H9 (cell line): ENCODE measurements at regions not wholly inside any gene's neighbourhood (a gene's known extent, or its start where the extent isn't known, plus 50 kb on each side); places are given as distances from the start of the nearest gene placed in this dataset.

Source experiments
- DNase-seq: peaks from one replicate; pipeline ENCODE4 v3.0.0-alpha.2; 2017
- H2AFZ ChIP-seq: one replicate; pipeline ENCODE4 v1.6.1; 2013; ENCODE audit warnings: mild to moderate bottlenecking, low read length, control low read depth, moderate library complexity
- H2AK5ac ChIP-seq: 2 replicates; pipeline ENCODE4 v1.6.1; 2013; ENCODE audit warnings: low read length, control low read depth, mixed read lengths; ENCODE audit not compliant: insufficient read length
- H2BK120ac ChIP-seq: one replicate; pipeline ENCODE4 v1.6.1; 2013; ENCODE audit warnings: low read depth, mild to moderate bottlenecking, low read length, control low read depth, inconsistent platforms; ENCODE audit not compliant: poor library complexity, severe bottlenecking
- H2BK12ac ChIP-seq: 2 replicates; pipeline ENCODE4 v1.6.1; 2013; ENCODE audit warnings: low read length, control low read depth, mixed read lengths, low read depth; ENCODE audit not compliant: insufficient read length
- H2BK15ac ChIP-seq: 2 replicates; pipeline ENCODE4 v1.6.1; 2013; ENCODE audit warnings: low read depth, low read length, control low read depth
- H2BK20ac ChIP-seq: one replicate; pipeline ENCODE4 v1.6.1; 2013; ENCODE audit warnings: low read depth, mild to moderate bottlenecking, low read length, control low read depth, inconsistent platforms; ENCODE audit not compliant: poor library complexity, severe bottlenecking
- H2BK5ac ChIP-seq: 2 replicates; pipeline ENCODE4 v1.6.1; 2013; ENCODE audit warnings: low read length, control low read depth, mixed read lengths; ENCODE audit not compliant: insufficient read length
- H3K14ac ChIP-seq: 2 replicates; pipeline ENCODE4 v1.6.1; 2013; ENCODE audit warnings: low read length, control low read depth; ENCODE audit not compliant: insufficient read depth
- H3K18ac ChIP-seq: 2 replicates; pipeline ENCODE4 v1.6.1; 2013; ENCODE audit warnings: low read depth, mild to moderate bottlenecking, mixed read lengths, low read length, control low read depth; ENCODE audit not compliant: insufficient read length
- H3K23ac ChIP-seq: 2 replicates; pipeline ENCODE4 v1.6.1; 2013; ENCODE audit warnings: low read length, control low read depth, mixed read lengths, low read depth; ENCODE audit not compliant: insufficient read length
- H3K23me2 ChIP-seq: 2 replicates; pipeline ENCODE4 v1.6.1; 2013; ENCODE audit warnings: low read depth, mild to moderate bottlenecking, mixed read lengths, low read length, control low read depth; ENCODE audit not compliant: insufficient read length, poor library complexity, severe bottlenecking
- H3K27ac ChIP-seq: 2 replicates; pipeline ENCODE4 v1.5.1; 2013; ENCODE audit warnings: low read length, control low read depth, mixed read lengths, low read depth; ENCODE audit not compliant: insufficient read length
- H3K27me3 ChIP-seq: 2 replicates; pipeline ENCODE4 v1.6.1; 2013; ENCODE audit warnings: low read length, control low read depth, inconsistent platforms; ENCODE audit not compliant: insufficient read depth
- H3K4ac ChIP-seq: 2 replicates; pipeline ENCODE4 v1.6.1; 2013; ENCODE audit warnings: low read depth, mild to moderate bottlenecking, control low read depth, inconsistent platforms, low read length, moderate library complexity
- H3K4me1 ChIP-seq: 2 replicates; pipeline ENCODE4 v1.6.1; 2013; ENCODE audit warnings: low read length, control low read depth, inconsistent platforms; ENCODE audit not compliant: insufficient read depth
- H3K4me2 ChIP-seq: 2 replicates; pipeline ENCODE4 v1.6.1; 2013; ENCODE audit warnings: low read length, control low read depth, mixed read lengths; ENCODE audit not compliant: insufficient read length, insufficient read depth
- H3K56ac ChIP-seq: 2 replicates; pipeline ENCODE4 v1.6.1; 2013; ENCODE audit warnings: low read depth, mild to moderate bottlenecking, mixed read lengths, low read length, control low read depth; ENCODE audit not compliant: insufficient read length
- H3K79me1 ChIP-seq: 2 replicates; pipeline ENCODE4 v1.6.1; 2013; ENCODE audit warnings: low read depth, mild to moderate bottlenecking, moderate library complexity, low read length, control low read depth, inconsistent platforms; ENCODE audit not compliant: insufficient read depth, poor library complexity, severe bottlenecking
- H3K79me2 ChIP-seq: 2 replicates; pipeline ENCODE4 v1.6.1; 2013; ENCODE audit warnings: low read length, control low read depth, inconsistent platforms; ENCODE audit not compliant: insufficient read depth
- H3K9ac ChIP-seq: 2 replicates; pipeline ENCODE4 v1.6.1; 2013; ENCODE audit warnings: low read length, control low read depth, mixed read lengths; ENCODE audit not compliant: insufficient read length; ENCODE audit errors: extremely low read depth
- H3K9me3 ChIP-seq: one replicate; pipeline ENCODE4 v1.6.1; 2013; ENCODE audit warnings: low read depth, low read length, inconsistent platforms; ENCODE audit not compliant: control insufficient read depth
- H3T11ph ChIP-seq: one replicate; pipeline ENCODE4 v1.6.1; 2013; ENCODE audit warnings: mild to moderate bottlenecking, low read length, control low read depth, inconsistent platforms
- H4K20me1 ChIP-seq: one replicate; pipeline ENCODE4 v1.6.1; 2013; ENCODE audit not compliant: control insufficient read depth, insufficient read length, insufficient read depth
- H4K5ac ChIP-seq: 2 replicates; pipeline ENCODE4 v1.6.1; 2013; ENCODE audit warnings: low read depth, mild to moderate bottlenecking, mixed read lengths, low read length, control low read depth; ENCODE audit not compliant: insufficient read length
- H4K8ac ChIP-seq: replicated peaks from 2 replicates; pipeline ENCODE4 v1.6.1; 2013; ENCODE audit warnings: low read length, control low read depth, mixed read lengths, low read depth; ENCODE audit not compliant: insufficient read length
- H4K91ac ChIP-seq: 2 replicates; pipeline ENCODE4 v1.6.1; 2013; ENCODE audit warnings: low read depth, mild to moderate bottlenecking, moderate library complexity, mixed read lengths, low read length, control low read depth; ENCODE audit not compliant: insufficient read length
- H3K27ac Mint-ChIP-seq, 3 experiments: 2 replicates in 2 of 3; 3 replicates in 1 of 3; pipeline ENCODE4 v1.8.0; 2020 to 2021; ENCODE audit warnings: mixed read lengths in 3 of 3, mild to moderate bottlenecking in 1 of 3, moderate library complexity in 1 of 3
- H3K27me3 Mint-ChIP-seq: 2 replicates; pipeline ENCODE4 v1.8.0; 2021; ENCODE audit warnings: low read depth, mild to moderate bottlenecking, moderate library complexity, mixed read lengths
- H3K36me3 Mint-ChIP-seq, 3 experiments: 2 replicates in 2 of 3; 3 replicates in 1 of 3; pipeline ENCODE4 v1.8.0; 2020 to 2021; ENCODE audit warnings: low read depth in 3 of 3, mixed read lengths in 3 of 3; ENCODE audit not compliant: insufficient read depth in 1 of 3
- H3K4me1 Mint-ChIP-seq, 2 experiments: 2 replicates each; pipeline ENCODE4 v1.8.0; 2020; ENCODE audit warnings: mixed read lengths in 2 of 2
- H3K4me3 Mint-ChIP-seq, 2 experiments: 2 replicates in 1 of 2; 3 replicates in 1 of 2; pipeline ENCODE4 v1.8.0; 2020 to 2021; ENCODE audit warnings: mild to moderate bottlenecking in 2 of 2, mixed read lengths in 2 of 2, moderate library complexity in 1 of 2
- H3K9me3 Mint-ChIP-seq, 2 experiments: 2 replicates in 1 of 2; 3 replicates in 1 of 2; pipeline ENCODE4 v1.8.0; 2020; ENCODE audit warnings: mild to moderate bottlenecking in 2 of 2, mixed read lengths in 2 of 2, moderate library complexity in 1 of 2
- WGBS: extraction: QIAGEN DNeasy Blood & Tissue Kit; methylation state at CpG from one replicate; pipeline ENCODE4 v1.1.7; 2013; ENCODE audit warnings: missing lambda C conversion rate, low lambda C conversion rate, mixed read lengths; ENCODE audit not compliant: insufficient read length; ENCODE audit errors: extremely low coverage; 5-methylcytosine and 5-hydroxymethylcytosine counted together
- TF ChIP-seq, protein P1 (sequence below): fragments of 200-600 bp; sonication (generic); conservative IDR thresholded peaks from 3 replicates; pipeline ENCODE4 v1.8.0; 2021; ENCODE audit warnings: antibody characterized with exemption, mild to moderate bottlenecking

DNA sequence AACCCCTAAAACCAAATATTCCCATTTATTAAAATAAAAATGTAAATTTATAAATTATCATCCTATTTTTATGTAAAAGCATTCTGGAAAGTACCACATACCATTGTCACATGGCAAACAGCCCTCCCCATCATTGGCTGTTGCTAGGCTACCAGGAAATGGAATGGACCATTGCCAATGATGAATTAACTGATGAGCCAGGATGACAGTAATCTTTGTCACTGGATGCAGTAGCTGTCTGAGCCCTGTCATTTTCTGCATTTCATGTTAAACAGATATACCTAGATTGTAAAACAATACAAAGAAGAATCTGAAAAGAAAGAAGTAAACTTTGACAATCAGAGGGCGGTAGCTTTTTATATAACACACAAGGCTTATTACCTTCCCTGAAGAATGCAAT lies 641.4 kb downstream of the BCL11A start:
- Mint-ChIP-seq H3K4me1 (no peaks in the 10 kb centered on the region), H3K4me3 (no peak overlapping the region), H3K9me3 (no peaks in the 10 kb centered on the region), H3K27me3 (no peaks in the 10 kb centered on the region), H3K27ac (no peak overlapping the region), H3K36me3 (no peaks in the 10 kb centered on the region)
- Histone ChIP-seq H2BK20ac (no peak overlapping the region), H3K27me3 (no peaks in the 10 kb centered on the region), H3T11ph (no peak overlapping the region), H3K79me2 (no peaks in the 10 kb centered on the region), H3K79me1 (no peaks in the 10 kb centered on the region), H3K18ac (no peak overlapping the region), H2AFZ (no peak overlapping the region), H3K9ac (no peak overlapping the region), H3K4me2 (no peak overlapping the region), H4K91ac (no peak overlapping the region), H2BK120ac (no peak overlapping the region), H2BK5ac (no peak overlapping the region), H4K8ac (no peak overlapping the region), H3K56ac (no peak overlapping the region), H3K23ac (no peak overlapping the region), H4K5ac (no peak overlapping the region), H3K23me2 (no peaks in the 10 kb centered on the region), H2BK15ac (no peak overlapping the region), H2AK5ac (no peak overlapping the region), H4K20me1 (no peaks in the 10 kb centered on the region), H3K4me1 (no peaks in the 10 kb centered on the region), H3K27ac (no peak overlapping the region), H3K14ac (no peak overlapping the region), H2BK12ac (no peak overlapping the region), H3K4ac (no peak overlapping the region), H3K9me3 (no peaks in the 10 kb centered on the region)
- no peak for DNase-seq
- TF ChIP-seq, protein P1, sequence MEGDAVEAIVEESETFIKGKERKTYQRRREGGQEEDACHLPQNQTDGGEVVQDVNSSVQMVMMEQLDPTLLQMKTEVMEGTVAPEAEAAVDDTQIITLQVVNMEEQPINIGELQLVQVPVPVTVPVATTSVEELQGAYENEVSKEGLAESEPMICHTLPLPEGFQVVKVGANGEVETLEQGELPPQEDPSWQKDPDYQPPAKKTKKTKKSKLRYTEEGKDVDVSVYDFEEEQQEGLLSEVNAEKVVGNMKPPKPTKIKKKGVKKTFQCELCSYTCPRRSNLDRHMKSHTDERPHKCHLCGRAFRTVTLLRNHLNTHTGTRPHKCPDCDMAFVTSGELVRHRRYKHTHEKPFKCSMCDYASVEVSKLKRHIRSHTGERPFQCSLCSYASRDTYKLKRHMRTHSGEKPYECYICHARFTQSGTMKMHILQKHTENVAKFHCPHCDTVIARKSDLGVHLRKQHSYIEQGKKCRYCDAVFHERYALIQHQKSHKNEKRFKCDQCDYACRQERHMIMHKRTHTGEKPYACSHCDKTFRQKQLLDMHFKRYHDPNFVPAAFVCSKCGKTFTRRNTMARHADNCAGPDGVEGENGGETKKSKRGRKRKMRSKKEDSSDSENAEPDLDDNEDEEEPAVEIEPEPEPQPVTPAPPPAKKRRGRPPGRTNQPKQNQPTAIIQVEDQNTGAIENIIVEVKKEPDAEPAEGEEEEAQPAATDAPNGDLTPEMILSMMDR: no peak
- WGBS: no CpG with 5 or more reads among the region's 1 CpG
